22Rv1 (cell line): ENCODE measurements at regions not wholly inside any gene's neighbourhood (a gene's known extent, or its start where the extent isn't known, plus 50 kb on each side); places are given as distances from the start of the nearest gene placed in this dataset.

Experiments used
- CTCF ChIP-seq: fragments of 450-650 bp; IDR thresholded peaks from 2 replicates; pipeline ENCODE4 v1.5.1; 2017; ENCODE audit warnings: mild to moderate bottlenecking
- ZFX ChIP-seq: fragments of 450-650 bp; IDR thresholded peaks from 2 replicates; pipeline ENCODE4 v1.6.1; 2017; ENCODE audit warnings: antibody characterized with exemption, borderline replicate concordance

GRCh38 chr16:86121374-86122010, 222.5 kb downstream of the IRF8 start:
- TF ChIP-seq CTCF (no peak), ZFX (no peak)
